ENCODE measurements at regions not wholly inside any gene's neighbourhood (a gene's known extent, or its start where the extent isn't known, plus 50 kb on each side); places are given as distances from the start of the nearest gene placed in this dataset.
A peak's percentile ranks its signal among the peaks of the same experiment; 100 is the strongest.

- no peaks in the 10 kb centered on the region for H3K9me3 ChIP-seq (replicated peaks; ENCODE audit: low read length)
- H3K4me1 ChIP-seq (ENCODE audit: control insufficient read depth, insufficient read depth, low read length), result peaks cover 7% of the 10 kb centered on the region
- no peak overlapping the region for H3K4me2 ChIP-seq (ENCODE audit: low read length)
- no peak overlapping the region for H3K4me3 ChIP-seq (ENCODE audit: low read length)
- H3K27me3 ChIP-seq (ENCODE audit: control insufficient read depth, insufficient read depth, low read length), result no peaks in the 10 kb centered on the region
- H3K9ac ChIP-seq (ENCODE audit: low read depth, low read length), result no peak overlapping the region
- no peaks in the 10 kb centered on the region for H3K36me3 ChIP-seq (ENCODE audit: insufficient read depth, low read length)
Observed at GRCh38 chr5:98069876-98070512, 703.5 kb upstream of the RGMB start.

GRCh38 chr5:98072921-98073320, 700.5 kb upstream of the RGMB start:
- H3K9me3 ChIP-seq (replicated peaks; ENCODE audit: low read length), result no peaks in the 10 kb centered on the region
- no peak overlapping the region for H3K4me3 ChIP-seq (ENCODE audit: low read length)
- no peaks in the 10 kb centered on the region for H3K36me3 ChIP-seq (ENCODE audit: insufficient read depth, low read length)
- no peak overlapping the region for H3K9ac ChIP-seq (ENCODE audit: low read depth, low read length)
- H3K27me3 ChIP-seq (ENCODE audit: control insufficient read depth, insufficient read depth, low read length), result no peaks in the 10 kb centered on the region
- H3K4me2 ChIP-seq (ENCODE audit: low read length), result no peak overlapping the region
- H3K4me1 ChIP-seq (ENCODE audit: control insufficient read depth, insufficient read depth, low read length), result no peaks in the 10 kb centered on the region

- Histone ChIP-seq H3K36me3 (ENCODE audit: insufficient read depth, low read length) (no peaks in the 10 kb centered on the region), H3K9me3 (replicated peaks; ENCODE audit: low read length) (no peaks in the 10 kb centered on the region), H3K4me3 (ENCODE audit: low read length) (no peak overlapping the region), H3K4me1 (ENCODE audit: control insufficient read depth, insufficient read depth, low read length) (no peaks in the 10 kb centered on the region), H3K9ac (ENCODE audit: low read depth, low read length) (no peak overlapping the region), H3K4me2 (ENCODE audit: low read length) (no peak overlapping the region), H3K27me3 (ENCODE audit: control insufficient read depth, insufficient read depth, low read length) (no peaks in the 10 kb centered on the region)
Observed at GRCh38 chr5:98076501-98076900, 697.0 kb upstream of the RGMB start.

- Histone ChIP-seq H3K27me3 (ENCODE audit: control insufficient read depth, insufficient read depth, low read length) (no peaks in the 10 kb centered on the region), H3K4me3 (ENCODE audit: low read length) (no peak overlapping the region), H3K36me3 (ENCODE audit: insufficient read depth, low read length) (no peaks in the 10 kb centered on the region), H3K4me2 (ENCODE audit: low read length) (no peak overlapping the region), H3K9ac (ENCODE audit: low read depth, low read length) (no peak overlapping the region), H3K4me1 (ENCODE audit: control insufficient read depth, insufficient read depth, low read length) (no peaks in the 10 kb centered on the region), H3K9me3 (replicated peaks; ENCODE audit: low read length) (no peaks in the 10 kb centered on the region)
Observed at GRCh38 chr5:98085593-98085992, 687.9 kb upstream of the RGMB start.

DNA sequence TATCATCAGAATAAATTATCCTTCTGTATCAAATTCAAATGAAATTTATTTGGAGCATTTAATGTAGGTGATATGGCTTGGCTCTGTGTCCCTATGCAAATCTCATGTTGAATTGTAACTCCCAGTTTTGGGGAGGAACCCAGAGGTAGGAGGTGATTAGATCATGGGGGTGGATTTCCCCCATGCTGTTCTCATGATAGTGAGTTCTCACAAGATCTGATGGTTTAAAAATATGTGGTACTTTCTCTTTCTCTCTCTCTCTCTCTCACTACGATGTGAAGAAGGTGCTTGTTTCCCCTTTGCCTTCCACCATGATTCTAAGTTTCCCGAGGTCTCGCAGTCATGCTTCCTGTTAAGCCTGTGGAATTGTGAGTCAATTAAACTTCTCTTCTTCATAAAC, 678.4 kb upstream of the RGMB start:
- H3K9ac ChIP-seq (ENCODE audit: low read depth, low read length), result no peak overlapping the region
- H3K36me3 ChIP-seq (ENCODE audit: insufficient read depth, low read length), result no peaks in the 10 kb centered on the region
- no peaks in the 10 kb centered on the region for H3K9me3 ChIP-seq (replicated peaks; ENCODE audit: low read length)
- no peak overlapping the region for H3K4me3 ChIP-seq (ENCODE audit: low read length)
- peaks cover 20% of the 10 kb centered on the region for H3K4me1 ChIP-seq (ENCODE audit: control insufficient read depth, insufficient read depth, low read length)
- no peak overlapping the region for H3K4me2 ChIP-seq (ENCODE audit: low read length)
- no peaks in the 10 kb centered on the region for H3K27me3 ChIP-seq (ENCODE audit: control insufficient read depth, insufficient read depth, low read length)

GRCh38 chr5:98096155-98096554, 677.3 kb upstream of the RGMB start:
- Histone ChIP-seq H3K4me2 (ENCODE audit: low read length) (no peak overlapping the region), H3K9me3 (replicated peaks; ENCODE audit: low read length) (no peaks in the 10 kb centered on the region), H3K4me1 (ENCODE audit: control insufficient read depth, insufficient read depth, low read length) (peaks cover 30% of the 10 kb centered on the region), H3K9ac (ENCODE audit: low read depth, low read length) (no peak overlapping the region), H3K27me3 (ENCODE audit: control insufficient read depth, insufficient read depth, low read length) (no peaks in the 10 kb centered on the region), H3K36me3 (ENCODE audit: insufficient read depth, low read length) (no peaks in the 10 kb centered on the region), H3K4me3 (ENCODE audit: low read length) (no peak overlapping the region)

- H3K4me3 ChIP-seq (ENCODE audit: low read length), result no peak overlapping the region
- H3K9me3 ChIP-seq (replicated peaks; ENCODE audit: low read length), result no peaks in the 10 kb centered on the region
- peaks cover 44% of the 10 kb centered on the region for H3K4me1 ChIP-seq (ENCODE audit: control insufficient read depth, insufficient read depth, low read length)
- no peaks in the 10 kb centered on the region for H3K36me3 ChIP-seq (ENCODE audit: insufficient read depth, low read length)
- H3K27me3 ChIP-seq (ENCODE audit: control insufficient read depth, insufficient read depth, low read length), result no peaks in the 10 kb centered on the region
- H3K9ac ChIP-seq (ENCODE audit: low read depth, low read length), result no peak overlapping the region
- H3K4me2 ChIP-seq (ENCODE audit: low read length), result peak overlapping the region; percentile 3
Observed at GRCh38 chr5:98099448-98100105, 673.9 kb upstream of the RGMB start.

- Histone ChIP-seq H3K4me3 (ENCODE audit: low read length) (no peak overlapping the region), H3K9ac (ENCODE audit: low read depth, low read length) (peak overlapping the region; percentile 39), H3K27me3 (ENCODE audit: control insufficient read depth, insufficient read depth, low read length) (no peaks in the 10 kb centered on the region), H3K4me2 (ENCODE audit: low read length) (no peak overlapping the region), H3K36me3 (ENCODE audit: insufficient read depth, low read length) (no peaks in the 10 kb centered on the region), H3K4me1 (ENCODE audit: control insufficient read depth, insufficient read depth, low read length) (peaks cover 44% of the 10 kb centered on the region), H3K9me3 (replicated peaks; ENCODE audit: low read length) (no peaks in the 10 kb centered on the region)
Observed at GRCh38 chr5:98101131-98101530, 672.3 kb upstream of the RGMB start.

DNA sequence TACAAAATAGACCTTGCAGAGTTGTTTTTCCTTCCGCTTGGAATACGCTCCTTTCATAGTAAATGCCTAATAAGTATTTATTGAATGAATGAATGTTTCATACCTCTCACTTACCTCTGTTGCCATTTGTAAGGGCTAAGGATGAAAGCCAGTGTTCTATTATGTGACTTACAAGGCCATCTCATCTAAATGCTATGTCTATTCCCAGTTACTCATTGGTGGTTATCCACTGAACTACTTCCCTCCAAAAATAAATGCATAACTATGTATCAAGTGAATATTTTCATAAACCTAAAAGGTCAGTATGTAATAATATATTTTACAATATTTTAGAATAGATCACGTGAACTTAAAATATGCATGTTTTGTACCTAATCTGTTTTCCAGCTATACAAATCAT, 670.5 kb upstream of the RGMB start:
- Histone ChIP-seq H3K4me2 (ENCODE audit: low read length) (no peak overlapping the region), H3K9ac (ENCODE audit: low read depth, low read length) (no peak overlapping the region), H3K36me3 (ENCODE audit: insufficient read depth, low read length) (no peaks in the 10 kb centered on the region), H3K27me3 (ENCODE audit: control insufficient read depth, insufficient read depth, low read length) (no peaks in the 10 kb centered on the region), H3K9me3 (replicated peaks; ENCODE audit: low read length) (no peaks in the 10 kb centered on the region), H3K4me3 (ENCODE audit: low read length) (no peak overlapping the region), H3K4me1 (ENCODE audit: control insufficient read depth, insufficient read depth, low read length) (peaks cover 53% of the 10 kb centered on the region)

DNA sequence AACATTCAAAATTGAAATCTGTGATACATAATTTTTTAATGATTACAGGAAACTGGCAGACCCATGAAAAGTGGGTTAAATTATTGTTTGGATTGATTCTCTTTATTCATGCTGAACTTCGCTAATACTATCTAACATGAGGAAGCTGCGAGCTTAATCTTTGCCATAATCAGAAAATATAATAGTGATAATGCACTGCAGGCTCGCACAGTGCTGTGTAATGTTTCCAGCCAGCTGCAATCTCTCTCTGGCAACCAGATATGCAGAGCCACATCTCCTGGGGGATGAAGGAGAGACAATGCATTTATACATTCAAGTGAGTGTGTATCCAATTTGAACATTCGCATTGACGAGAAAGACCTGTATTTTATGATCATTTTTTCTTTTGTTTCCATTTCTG, 669.7 kb upstream of the RGMB start:
- no peaks in the 10 kb centered on the region for H3K36me3 ChIP-seq (ENCODE audit: insufficient read depth, low read length)
- H3K4me1 ChIP-seq (ENCODE audit: control insufficient read depth, insufficient read depth, low read length), result peaks cover 60% of the 10 kb centered on the region
- H3K4me2 ChIP-seq (ENCODE audit: low read length), result no peak overlapping the region
- H3K4me3 ChIP-seq (ENCODE audit: low read length), result no peak overlapping the region
- no peaks in the 10 kb centered on the region for H3K27me3 ChIP-seq (ENCODE audit: control insufficient read depth, insufficient read depth, low read length)
- no peaks in the 10 kb centered on the region for H3K9me3 ChIP-seq (replicated peaks; ENCODE audit: low read length)
- no peak overlapping the region for H3K9ac ChIP-seq (ENCODE audit: low read depth, low read length)

DNA sequence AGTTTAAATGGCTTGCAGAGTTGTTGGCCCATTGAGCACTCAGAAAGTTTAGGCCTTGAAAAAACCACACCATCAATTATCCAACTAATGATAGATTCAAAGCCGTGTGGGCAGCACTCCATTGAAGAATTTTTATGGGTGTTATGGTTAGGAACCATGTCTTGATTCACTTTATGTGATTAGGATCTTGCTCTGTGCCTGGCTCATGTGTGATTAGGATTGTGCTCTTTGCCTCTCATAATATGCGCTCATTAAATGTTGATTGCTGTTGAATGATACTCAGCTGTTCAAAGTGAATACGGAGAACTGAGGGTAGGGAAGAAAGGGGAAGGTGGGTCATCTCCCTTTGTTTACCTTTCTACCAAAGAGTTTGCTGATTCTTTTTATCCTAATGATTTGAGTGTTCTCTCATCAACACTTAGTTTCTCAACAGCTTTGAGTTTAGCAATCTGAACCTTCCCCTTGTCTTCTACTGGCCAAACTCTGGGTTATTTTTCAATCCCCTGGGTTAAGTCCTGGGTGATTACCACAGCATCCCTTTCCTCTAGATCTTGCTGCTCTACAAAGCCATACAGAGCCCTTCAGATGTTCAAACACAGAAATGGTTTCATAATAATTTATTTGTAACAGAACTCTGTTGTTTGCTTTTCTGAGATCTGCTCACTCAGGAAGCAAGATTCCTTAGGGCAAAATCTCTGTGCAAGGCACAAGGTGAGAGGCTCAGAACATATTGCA, 668.8 kb upstream of the RGMB start:
- Histone ChIP-seq H3K4me3 (ENCODE audit: low read length) (no peak overlapping the region), H3K4me1 (ENCODE audit: control insufficient read depth, insufficient read depth, low read length) (peaks cover 65% of the 10 kb centered on the region), H3K9ac (ENCODE audit: low read depth, low read length) (no peak overlapping the region)

More for the DNA sequence above, 668.8 kb upstream of the RGMB start:
- Histone ChIP-seq H3K36me3 (ENCODE audit: insufficient read depth, low read length) (no peaks in the 10 kb centered on the region), H3K9me3 (replicated peaks; ENCODE audit: low read length) (no peaks in the 10 kb centered on the region), H3K4me2 (ENCODE audit: low read length) (no peak overlapping the region), H3K27me3 (ENCODE audit: control insufficient read depth, insufficient read depth, low read length) (no peaks in the 10 kb centered on the region)
